Spleen (tissue), 11 donors: ENCODE measurements at regions not wholly inside any gene's neighbourhood (a gene's known extent, or its start where the extent isn't known, plus 50 kb on each side); places are given as distances from the start of the nearest gene placed in this dataset.

Experiments used
- DNase-seq: peaks from one replicate; pipeline ENCODE4 v3.0.0-alpha.2; 2020
- H3K27ac ChIP-seq, 8 donors: fragments of 200-600 bp; sonication (generic) in 7 of 8; 1 replicate in 4 of 8; 2 replicates in 4 of 8; pipeline versions ENCODE4 v1.5.0 to v1.8.0; 2016 to 2021; ENCODE audit warnings: inconsistent platforms in 4 of 8, mild to moderate bottlenecking in 4 of 8, moderate library complexity in 1 of 8
- H3K27me3 ChIP-seq, 7 donors: fragments of 200-600 bp; sonication (generic) in 6 of 7; replicated peaks in 1 of 7; 1 replicate in 4 of 7; 2 replicates in 3 of 7; pipeline versions ENCODE4 v1.5.0 to v1.8.0; 2016 to 2021; ENCODE audit warnings: inconsistent platforms in 3 of 7, mild to moderate bottlenecking in 1 of 7
- H3K36me3 ChIP-seq, 6 donors: fragments of 200-600 bp; sonication (generic) in 5 of 6; 1 replicate in 4 of 6; 2 replicates in 2 of 6; pipeline versions ENCODE4 v1.5.0 to v1.8.0; 2016 to 2021; ENCODE audit warnings: inconsistent platforms in 2 of 6
- H3K4me1 ChIP-seq, 6 donors: fragments of 200-600 bp; sonication (generic) in 5 of 6; 1 replicate in 3 of 6; 2 replicates in 3 of 6; pipeline versions ENCODE4 v1.5.0 to v1.8.0; 2016 to 2021; ENCODE audit warnings: inconsistent platforms in 3 of 6
- H3K4me3 ChIP-seq, 8 donors: fragments of 200-600 bp; sonication (generic) in 7 of 8; 1 replicate in 4 of 8; 2 replicates in 4 of 8; pipeline versions ENCODE4 v1.5.0 to v1.8.0; 2016 to 2021; ENCODE audit warnings: inconsistent platforms in 4 of 8, mild to moderate bottlenecking in 4 of 8, moderate library complexity in 2 of 8
- H3K9me3 ChIP-seq, 8 donors: fragments of 200-600 bp; sonication (generic) in 7 of 8; 1 replicate in 4 of 8; 2 replicates in 4 of 8; pipeline versions ENCODE4 v1.5.0 to v1.8.0; 2016 to 2021; ENCODE audit warnings: inconsistent platforms in 4 of 8
- POLR2A ChIP-seq, 3 donors: fragments of 450-650 bp; IDR thresholded peaks; one replicate each; pipeline ENCODE4 v1.5.1; 2017; ENCODE audit warnings: antibody characterized with exemption in 3 of 3, mild to moderate bottlenecking in 1 of 3
- POLR2AphosphoS5 ChIP-seq, 3 donors: sonication (generic); formaldehyde crosslinking; IDR thresholded peaks; one replicate each; pipeline ENCODE4 v1.5.1; 2017; ENCODE audit warnings: antibody characterized with exemption in 3 of 3
- WGBS, 5 donors: extraction: QIAGEN DNeasy Blood & Tissue Kit in 3 of 5; methylation state at CpG; one replicate each; pipeline versions ENCODE4 v1.1.5 to v1.1.7; 2013 to 2018; 5-methylcytosine and 5-hydroxymethylcytosine counted together
- intact Hi-C: fragments of 100-400 bp; cut with DNase I; formaldehyde crosslinking; loops from one replicate; pipeline ENCODE4 v1.15.0; 2023; ENCODE audit warnings: low total_unique reads
- TF ChIP-seq, protein P1 (sequence below), 11 experiments: fragments of 200-600 bp in 7 of 11; fragments of 450-650 bp in 4 of 11; sonication (generic) in 4 of 11; IDR thresholded peaks in 8 of 11; conservative IDR thresholded peaks in 3 of 11; 1 replicate in 7 of 11; 2 replicates in 4 of 11; pipeline versions ENCODE4 v1.4.0 to v1.8.0; 2016 to 2021; ENCODE audit warnings: antibody characterized with exemption in 11 of 11, inconsistent platforms in 4 of 11, mild to moderate bottlenecking in 1 of 11
- donor health status: healthy with polysubstance abuse.
- donor health status: DM: no; HTN: no; CAD: no; lungs with moderate emphysema.
- donor health status: DM: no; HTN: no; CAD: no.
- donor health status: Bipolar disorder and iron deficiency.
- donor health status: healthy.
- donor health status: DM: no; HTN: no; CAD: no.
- donor health status: DM: yes; HTN: yes; CAD: no.

DNA sequence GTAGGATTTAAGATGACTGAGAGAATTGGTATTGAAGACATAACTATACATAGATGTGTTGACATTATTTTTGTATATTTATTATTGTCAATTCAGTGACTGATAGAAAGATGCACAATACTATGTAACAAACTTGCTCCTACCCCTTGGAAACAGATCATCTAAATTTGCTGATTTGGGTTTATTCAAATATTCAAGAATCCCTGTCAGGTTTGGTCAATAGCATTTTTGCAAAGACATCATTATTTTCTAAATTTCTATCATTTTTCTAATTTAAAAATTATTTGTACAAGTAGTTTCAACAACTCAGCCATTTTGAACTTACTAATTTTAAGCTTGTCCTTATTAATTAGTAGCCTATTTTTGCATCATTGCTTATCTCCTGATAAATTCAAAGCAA lies 1463.4 kb downstream of the SI start:
- H3K4me3 ChIP-seq = no peak overlapping the region
- no peak overlapping the region for H3K27ac ChIP-seq
- intact Hi-C loops = no loop called here
- no peak for DNase-seq
- no peaks in the 10 kb centered on the region for H3K4me1 ChIP-seq
- TF ChIP-seq, protein P1, sequence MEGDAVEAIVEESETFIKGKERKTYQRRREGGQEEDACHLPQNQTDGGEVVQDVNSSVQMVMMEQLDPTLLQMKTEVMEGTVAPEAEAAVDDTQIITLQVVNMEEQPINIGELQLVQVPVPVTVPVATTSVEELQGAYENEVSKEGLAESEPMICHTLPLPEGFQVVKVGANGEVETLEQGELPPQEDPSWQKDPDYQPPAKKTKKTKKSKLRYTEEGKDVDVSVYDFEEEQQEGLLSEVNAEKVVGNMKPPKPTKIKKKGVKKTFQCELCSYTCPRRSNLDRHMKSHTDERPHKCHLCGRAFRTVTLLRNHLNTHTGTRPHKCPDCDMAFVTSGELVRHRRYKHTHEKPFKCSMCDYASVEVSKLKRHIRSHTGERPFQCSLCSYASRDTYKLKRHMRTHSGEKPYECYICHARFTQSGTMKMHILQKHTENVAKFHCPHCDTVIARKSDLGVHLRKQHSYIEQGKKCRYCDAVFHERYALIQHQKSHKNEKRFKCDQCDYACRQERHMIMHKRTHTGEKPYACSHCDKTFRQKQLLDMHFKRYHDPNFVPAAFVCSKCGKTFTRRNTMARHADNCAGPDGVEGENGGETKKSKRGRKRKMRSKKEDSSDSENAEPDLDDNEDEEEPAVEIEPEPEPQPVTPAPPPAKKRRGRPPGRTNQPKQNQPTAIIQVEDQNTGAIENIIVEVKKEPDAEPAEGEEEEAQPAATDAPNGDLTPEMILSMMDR (IDR thresholded peaks at IDR 0.05 in 8 of 11, conservative IDR thresholded peaks at IDR 0.05 in 3 of 11) = no peak
- TF ChIP-seq POLR2A (IDR thresholded peaks at IDR 0.05) = no peak
- TF ChIP-seq POLR2AphosphoS5 (IDR thresholded peaks at IDR 0.05) = no peak
- H3K36me3 ChIP-seq = no peaks in the 10 kb centered on the region
- H3K9me3 ChIP-seq = peaks cover 0 to 3% (median 0%) of the 10 kb centered on the region in 8 donors
- H3K27me3 ChIP-seq = no peaks in the 10 kb centered on the region

DNA sequence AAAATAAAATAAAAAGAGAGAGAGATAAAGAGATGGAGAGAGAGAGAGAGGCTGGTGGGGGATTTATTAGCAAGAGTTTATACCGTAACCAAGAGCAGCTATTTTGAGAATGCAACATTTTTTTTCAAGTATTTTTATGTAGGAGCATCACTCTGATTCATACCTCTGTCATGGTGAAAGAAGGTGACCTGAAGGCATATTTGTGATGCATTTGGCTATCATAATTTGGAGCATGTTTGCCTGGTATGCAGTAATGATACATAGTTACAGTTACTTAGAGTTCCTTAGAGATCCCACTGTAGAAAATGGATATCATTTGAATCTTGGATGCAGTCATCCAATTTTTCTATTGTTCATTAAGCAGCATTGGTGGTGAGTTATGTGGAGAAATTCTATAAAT lies 1472.4 kb downstream of the SI start:
- H3K9me3 ChIP-seq = peaks cover 0 to 4% (median 0%) of the 10 kb centered on the region in 8 donors
- intact Hi-C loops = no loop called here
- H3K27me3 ChIP-seq = no peaks in the 10 kb centered on the region
- H3K36me3 ChIP-seq = no peaks in the 10 kb centered on the region
- H3K4me3 ChIP-seq = no peak overlapping the region
- no peak for DNase-seq
- 82 to 95% (median 91%) methylated on average over 1 of the region's 1 CpG for WGBS, 5 donors
- H3K4me1 ChIP-seq = no peaks in the 10 kb centered on the region
- TF ChIP-seq, protein P1 (IDR thresholded peaks at IDR 0.05 in 8 of 11, conservative IDR thresholded peaks at IDR 0.05 in 3 of 11) = no peak
- TF ChIP-seq POLR2A (IDR thresholded peaks at IDR 0.05) = no peak
- TF ChIP-seq POLR2AphosphoS5 (IDR thresholded peaks at IDR 0.05) = no peak
- no peak overlapping the region for H3K27ac ChIP-seq

DNA sequence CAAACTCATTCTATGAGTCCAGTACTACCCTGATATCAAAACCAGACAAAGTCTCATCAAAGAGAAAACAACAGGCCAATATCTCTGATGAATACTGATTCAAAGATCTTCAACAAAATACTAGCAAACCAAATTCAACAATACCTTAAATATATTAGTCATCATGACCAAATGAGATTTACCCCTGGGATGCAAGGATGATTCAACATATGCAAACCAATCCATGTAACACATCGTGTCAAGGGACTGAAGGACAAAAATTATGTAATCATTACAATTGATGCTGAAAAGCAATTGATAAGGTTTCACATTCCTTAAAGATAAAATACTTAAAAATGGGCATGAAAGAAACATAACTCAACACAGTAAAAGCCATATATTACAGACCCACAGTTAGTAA lies 1476.9 kb downstream of the SI start:
- H3K4me3 ChIP-seq = no peak overlapping the region
- no peaks in the 10 kb centered on the region for H3K36me3 ChIP-seq
- WGBS, 5 donors = 76 to 89% (median 80%) methylated on average over 1 of the region's 1 CpG
- no peak overlapping the region for H3K27ac ChIP-seq
- no peaks in the 10 kb centered on the region for H3K27me3 ChIP-seq
- TF ChIP-seq, protein P1 (IDR thresholded peaks at IDR 0.05 in 8 of 11, conservative IDR thresholded peaks at IDR 0.05 in 3 of 11) = no peak
- TF ChIP-seq POLR2AphosphoS5 (IDR thresholded peaks at IDR 0.05) = no peak
- TF ChIP-seq POLR2A (IDR thresholded peaks at IDR 0.05) = no peak
- H3K9me3 ChIP-seq = peaks cover 0 to 12% (median 0%) of the 10 kb centered on the region in 8 donors
- H3K4me1 ChIP-seq = no peaks in the 10 kb centered on the region
- DNase-seq = no peak
- intact Hi-C loops = no loop called here

DNA sequence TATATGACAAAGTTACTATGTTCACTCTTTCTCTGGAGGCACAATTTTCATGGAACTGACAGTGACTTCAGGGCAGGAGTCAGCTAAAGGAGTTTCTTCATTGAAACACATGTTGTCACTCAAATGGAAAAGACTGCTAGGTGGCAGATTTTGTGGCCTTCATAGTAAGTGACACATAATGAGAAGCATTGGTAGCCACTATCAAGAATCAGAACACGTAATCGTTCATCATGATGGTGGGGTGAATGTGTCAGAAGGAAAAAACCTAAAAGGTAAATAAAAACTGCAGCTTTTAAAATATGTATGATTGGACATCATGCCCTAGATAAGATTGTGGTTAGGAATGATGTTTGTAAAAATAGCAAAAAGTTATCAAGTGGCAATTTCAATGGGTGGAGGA lies 1491.0 kb downstream of the SI start:
- no peak overlapping the region for H3K27ac ChIP-seq
- no peak overlapping the region for H3K4me3 ChIP-seq
- TF ChIP-seq, protein P1 (IDR thresholded peaks at IDR 0.05 in 8 of 11, conservative IDR thresholded peaks at IDR 0.05 in 3 of 11) = no peak
- TF ChIP-seq POLR2AphosphoS5 (IDR thresholded peaks at IDR 0.05) = no peak
- no peak for TF ChIP-seq POLR2A (IDR thresholded peaks at IDR 0.05)
- H3K9me3 ChIP-seq = peaks cover 0 to 40% (median 26%) of the 10 kb centered on the region in 8 donors
- no peaks in the 10 kb centered on the region for H3K27me3 ChIP-seq
- DNase-seq = no peak
- no peaks in the 10 kb centered on the region for H3K36me3 ChIP-seq
- intact Hi-C loops = no loop called here
- WGBS, 5 donors = 88 to 97% (median 93%) methylated on average over 2 of the region's 2 CpGs
- H3K4me1 ChIP-seq = no peaks in the 10 kb centered on the region
